ENCODE measurements at regions not wholly inside any gene's neighbourhood (a gene's known extent, or its start where the extent isn't known, plus 50 kb on each side); places are given as distances from the start of the nearest gene placed in this dataset.

- no peaks in the 10 kb centered on the region for H3K4me1 ChIP-seq (ENCODE audit: control insufficient read depth, insufficient read depth, low read length)
- SMC1A ChIA-PET (ENCODE audit: uncharacterized antibody, unreplicated experiment), result no interaction called here
- POLR2A ChIA-PET, result no interaction called here
- no peaks in the 10 kb centered on the region for H3K36me3 ChIP-seq (ENCODE audit: control insufficient read depth in 2 of 2, insufficient read depth in 2 of 2, low read length in 1 of 2)
- BruUV-seq (replicated peaks), result no TSS peak
- intact Hi-C loops (cut with micrococcal nuclease; ENCODE audit: unreplicated experiment), result no loop called here
- no peak overlapping the region for H3K4me3 ChIP-seq
- no peak overlapping the region for H3K4me2 ChIP-seq (ENCODE audit: control insufficient read depth, insufficient read depth)
- TF ChIP-seq NFYB (IDR thresholded peaks at IDR 0.05; ENCODE audit: insufficient read depth, low read depth, low read length) (no peak), RCOR1 (conservative IDR thresholded peaks at IDR 0.05; ENCODE audit: low read depth, low read length) (no peak)
- H3K27ac ChIP-seq (ENCODE audit: control insufficient read depth, insufficient read depth), result no peak overlapping the region
- H2AFZ ChIP-seq (ENCODE audit: control insufficient read depth, low read depth, low read length), result no peak overlapping the region
- CTCF ChIA-PET, result interaction anchor here (1.1 kb wide), 1 partner anchor 249 kb away, joined by 3 read pairs; no protein-coding TSS in a partner anchor
- in situ Hi-C loops (cut with MboI), result no loop called here
- ATAC-seq (no peak), DNase-seq (ENCODE audit: low read depth, low spot score) (no peak), FAIRE-seq (no peak)
- WGBS (ENCODE audit: insufficient coverage, insufficient replicate concordance, low lambda C conversion rate, missing lambda C conversion rate), result 16% methylated on average over 6 of the region's 6 CpGs
- H3K9ac ChIP-seq (ENCODE audit: control insufficient read depth, insufficient read depth, low read length), result no peak overlapping the region
- no peaks in the 10 kb centered on the region; a peak in 1 of 4 replicates for H3K27me3 ChIP-seq (replicated peaks in 1 of 2; ENCODE audit: control insufficient read depth in 2 of 2, insufficient read depth in 2 of 2, low read length in 1 of 2)
- RAD21 ChIA-PET (ENCODE audit: unreplicated experiment), result no interaction called here
- H3K9me3 ChIP-seq (replicated peaks; ENCODE audit: control insufficient read depth, insufficient read depth, low read length), result no peaks in the 10 kb centered on the region
- H3K79me2 ChIP-seq (ENCODE audit: control insufficient read depth, insufficient read depth, low read length), result no peaks in the 10 kb centered on the region
- H4K20me1 ChIP-seq (ENCODE audit: control insufficient read depth, insufficient read depth), result no peaks in the 10 kb centered on the region
Measured at GRCh38 chr15:100759106-100759505, 120.5 kb upstream of the ALDH1A3 start.

- H3K79me2 ChIP-seq (ENCODE audit: control insufficient read depth, insufficient read depth, low read length), result no peaks in the 10 kb centered on the region
- no peaks in the 10 kb centered on the region for H3K4me1 ChIP-seq (ENCODE audit: control insufficient read depth, insufficient read depth, low read length)
- FAIRE-seq (no peak), ATAC-seq (no peak), DNase-seq (ENCODE audit: low read depth, low spot score) (no peak)
- H2AFZ ChIP-seq (ENCODE audit: control insufficient read depth, low read depth, low read length), result no peak overlapping the region
- no peak overlapping the region for H3K27ac ChIP-seq (ENCODE audit: control insufficient read depth, insufficient read depth)
- SMC1A ChIA-PET (ENCODE audit: uncharacterized antibody, unreplicated experiment), result no interaction called here
- H3K4me2 ChIP-seq (ENCODE audit: control insufficient read depth, insufficient read depth), result no peak overlapping the region
- TF ChIP-seq SREBF2 (IDR thresholded peaks at IDR 0.05; ENCODE audit: low read length), result no peak
- no peak for TF ChIP-seq FOXK2 (IDR thresholded peaks at IDR 0.05)
- no peak for TF ChIP-seq NFIC (IDR thresholded peaks at IDR 0.05; ENCODE audit: low read depth, low read length)
- TF ChIP-seq EZH2 (IDR thresholded peaks at IDR 0.05; ENCODE audit: borderline replicate concordance, control insufficient read depth, low read depth, low read length), result no peak
- TF ChIP-seq SMAD5 (IDR thresholded peaks at IDR 0.05; ENCODE audit: low read depth), result no peak
- RAD21 ChIA-PET (ENCODE audit: unreplicated experiment), result no interaction called here
- no peaks in the 10 kb centered on the region; a peak in 1 of 4 replicates for H3K27me3 ChIP-seq (replicated peaks in 1 of 2; ENCODE audit: control insufficient read depth in 2 of 2, insufficient read depth in 2 of 2, low read length in 1 of 2)
- no peaks in the 10 kb centered on the region for H4K20me1 ChIP-seq (ENCODE audit: control insufficient read depth, insufficient read depth)
- H3K4me3 ChIP-seq, result no peak overlapping the region
- BruUV-seq (replicated peaks), result no TSS peak
- CTCF ChIA-PET, result interaction anchor here (1.1 kb wide), 1 partner anchor 249 kb away, joined by 3 read pairs; no protein-coding TSS in a partner anchor
- in situ Hi-C loops (cut with MboI) (no loop called here), intact Hi-C loops (cut with micrococcal nuclease; ENCODE audit: unreplicated experiment) (no loop called here)
- WGBS (ENCODE audit: insufficient coverage, insufficient replicate concordance, low lambda C conversion rate, missing lambda C conversion rate), result 36% methylated on average over 12 of the region's 12 CpGs
- H3K9ac ChIP-seq (ENCODE audit: control insufficient read depth, insufficient read depth, low read length), result no peak overlapping the region
- POLR2A ChIA-PET, result no interaction called here
- no peaks in the 10 kb centered on the region for H3K36me3 ChIP-seq (ENCODE audit: control insufficient read depth in 2 of 2, insufficient read depth in 2 of 2, low read length in 1 of 2)
- no peaks in the 10 kb centered on the region for H3K9me3 ChIP-seq (replicated peaks; ENCODE audit: control insufficient read depth, insufficient read depth, low read length)
Measured at GRCh38 chr15:100759698-100760356, 119.8 kb upstream of the ALDH1A3 start.

Measured in GM12878 (cell line).